HEK293 (cell line): ENCODE measurements at regions not wholly inside any gene's neighbourhood (a gene's known extent, or its start where the extent isn't known, plus 50 kb on each side); places are given as distances from the start of the nearest gene placed in this dataset.

Experiments
- CTCF ChIA-PET: fragments of 350-600 bp; formaldehyde crosslinking; extraction: SDS; loops from one replicate; lab custom pipeline; 2021; ENCODE audit warnings: antibody characterized with exemption; lab: Yijun Ruan, JAX
- POLR2A ChIA-PET: fragments of 300-600 bp; formaldehyde crosslinking; extraction: SDS; loops from one replicate; lab custom pipeline; 2020; ENCODE audit warnings: antibody characterized with exemption, inconsistent platforms; lab: Yijun Ruan, JAX
- H3K27ac ChIP-seq: fragments of 200-500 bp; sonication (Bioruptor generic); 2 replicates; pipeline ENCODE4 v1.5.1; 2014; ENCODE audit warnings: low read depth, low read length, control low read depth, inconsistent platforms; ENCODE audit errors: extremely low read depth
- H3K36me3 ChIP-seq, 2 experiments: fragments of 200-500 bp in 1 of 2; sonication (Bioruptor generic) in 1 of 2; 1 replicate in 1 of 2; 2 replicates in 1 of 2; pipeline ENCODE4 v1.5.1; 2014 to 2017; ENCODE audit warnings: inconsistent platforms in 2 of 2, low read length in 2 of 2; ENCODE audit not compliant: control insufficient read depth in 2 of 2, insufficient read depth in 1 of 2
- H3K4me1 ChIP-seq: fragments of 200-500 bp; sonication (Bioruptor generic); 2 replicates; pipeline ENCODE4 v1.5.1; 2014; ENCODE audit warnings: mild to moderate bottlenecking, low read length, inconsistent platforms; ENCODE audit not compliant: control insufficient read depth, insufficient read depth
- H3K4me3 ChIP-seq: 2 replicates; pipeline ENCODE4 v1.5.1; 2011; ENCODE audit warnings: low read depth, mild to moderate bottlenecking, control low read depth, low read length, moderate library complexity
- H3K9me3 ChIP-seq: fragments of 200-500 bp; sonication (Bioruptor generic); 2 replicates; pipeline ENCODE4 v1.5.1; 2014; ENCODE audit warnings: low read depth, low read length, inconsistent platforms; ENCODE audit not compliant: control insufficient read depth, insufficient read depth
- HOXD13 ChIP-seq: sonication (generic); formaldehyde crosslinking; IDR thresholded peaks from 2 replicates; pipeline ENCODE4 v1.8.0; 2022; ENCODE audit warnings: missing genetic modification reagents, borderline replicate concordance
- KLF9 ChIP-seq: fragments of 450-650 bp; formaldehyde crosslinking; IDR thresholded peaks from 2 replicates; pipeline ENCODE4 v1.5.1; 2016; ENCODE audit warnings: missing biosample characterization, missing genetic modification characterization, low read depth
- ZBTB21 ChIP-seq: fragments of 450-650 bp; formaldehyde crosslinking; IDR thresholded peaks from 2 replicates; pipeline ENCODE4 v1.5.1; 2017; ENCODE audit warnings: missing biosample characterization, missing genetic modification characterization
- ZFP41 ChIP-seq: fragments of 450-650 bp; formaldehyde crosslinking; IDR thresholded peaks from 2 replicates; pipeline ENCODE4 v1.5.1; 2016; ENCODE audit warnings: missing biosample characterization, missing genetic modification characterization, borderline replicate concordance
- ZNF138 ChIP-seq: fragments of 450-650 bp; formaldehyde crosslinking; IDR thresholded peaks from 2 replicates; pipeline ENCODE4 v1.5.1; 2016; ENCODE audit warnings: missing biosample characterization, missing genetic modification characterization, borderline replicate concordance
- ZNF174 ChIP-seq: fragments of 450-650 bp; formaldehyde crosslinking; IDR thresholded peaks from 2 replicates; pipeline ENCODE4 v1.5.0; 2017; ENCODE audit warnings: missing biosample characterization, mild to moderate bottlenecking, missing genetic modification characterization
- ZNF221 ChIP-seq: fragments of 450-650 bp; formaldehyde crosslinking; IDR thresholded peaks from 2 replicates; pipeline ENCODE4 v1.5.1; 2017; ENCODE audit warnings: missing biosample characterization, missing genetic modification characterization, borderline replicate concordance
- ZNF223 ChIP-seq: fragments of 450-650 bp; formaldehyde crosslinking; IDR thresholded peaks from 2 replicates; pipeline ENCODE4 v1.5.1; 2016; ENCODE audit warnings: missing biosample characterization, missing genetic modification characterization
- ZNF239 ChIP-seq: fragments of 450-650 bp; formaldehyde crosslinking; IDR thresholded peaks from 2 replicates; pipeline ENCODE4 v1.5.1; 2016; ENCODE audit warnings: missing biosample characterization, missing genetic modification characterization
- ZNF292 ChIP-seq: fragments of 450-650 bp; formaldehyde crosslinking; IDR thresholded peaks from 2 replicates; pipeline ENCODE4 v1.5.1; 2016; ENCODE audit warnings: low read depth, missing biosample characterization, missing genetic modification characterization, borderline replicate concordance
- ZNF311 ChIP-seq: fragments of 450-650 bp; formaldehyde crosslinking; IDR thresholded peaks from 2 replicates; pipeline ENCODE4 v1.5.1; 2017; ENCODE audit warnings: missing biosample characterization, missing genetic modification characterization, borderline replicate concordance
- ZNF324 ChIP-seq: fragments of 450-650 bp; formaldehyde crosslinking; IDR thresholded peaks from 2 replicates; pipeline ENCODE4 v1.5.1; 2016; ENCODE audit warnings: missing biosample characterization, missing genetic modification characterization
- ZNF521 ChIP-seq: fragments of 450-650 bp; formaldehyde crosslinking; IDR thresholded peaks from 2 replicates; pipeline ENCODE4 v1.5.1; 2017; ENCODE audit warnings: missing biosample characterization, mild to moderate bottlenecking, missing genetic modification characterization
- ZNF544 ChIP-seq: fragments of 450-650 bp; formaldehyde crosslinking; IDR thresholded peaks from 2 replicates; pipeline ENCODE4 v1.5.0; 2017; ENCODE audit warnings: missing biosample characterization, missing genetic modification characterization
- ZNF600 ChIP-seq: fragments of 450-650 bp; formaldehyde crosslinking; IDR thresholded peaks from 2 replicates; pipeline ENCODE4 v1.5.1; 2016; ENCODE audit warnings: missing biosample characterization, missing genetic modification characterization
- ZNF621 ChIP-seq: fragments of 450-650 bp; formaldehyde crosslinking; IDR thresholded peaks from 2 replicates; pipeline ENCODE4 v1.5.1; 2017; ENCODE audit warnings: missing biosample characterization, missing genetic modification characterization
- ZNF626 ChIP-seq: fragments of 450-650 bp; sonication (Bioruptor Pico); formaldehyde crosslinking; IDR thresholded peaks from 2 replicates; pipeline ENCODE4 v1.5.1; 2018; ENCODE audit warnings: missing biosample characterization, missing genetic modification characterization, inconsistent platforms
- ZNF660 ChIP-seq: fragments of 450-650 bp; IDR thresholded peaks from 2 replicates; pipeline ENCODE4 v1.5.1; 2018; ENCODE audit warnings: missing biosample characterization, mild to moderate bottlenecking, missing genetic modification characterization
- ZNF704 ChIP-seq: fragments of 450-650 bp; formaldehyde crosslinking; IDR thresholded peaks from 2 replicates; pipeline ENCODE4 v1.5.1; 2016; ENCODE audit warnings: missing biosample characterization, missing genetic modification characterization
- ZNF777 ChIP-seq: fragments of 450-650 bp; formaldehyde crosslinking; IDR thresholded peaks from 2 replicates; pipeline ENCODE4 v1.5.1; 2017; ENCODE audit warnings: missing biosample characterization, missing genetic modification characterization, borderline replicate concordance
- ZSCAN23 ChIP-seq: fragments of 450-650 bp; formaldehyde crosslinking; IDR thresholded peaks from 2 replicates; pipeline ENCODE4 v1.5.1; 2016; ENCODE audit warnings: missing biosample characterization, missing genetic modification characterization
- TF ChIP-seq, protein P1 (sequence below): fragments of 450-650 bp; formaldehyde crosslinking; IDR thresholded peaks from 2 replicates; pipeline ENCODE4 v1.5.1; 2016; ENCODE audit warnings: missing biosample characterization, missing genetic modification characterization
- TF ChIP-seq, protein P2 (sequence below): fragments of 450-650 bp; IDR thresholded peaks from 2 replicates; pipeline ENCODE4 v1.5.1; 2018; ENCODE audit warnings: missing biosample characterization, mild to moderate bottlenecking, missing genetic modification characterization
- TF ChIP-seq, protein P3 (sequence below): fragments of 450-650 bp; formaldehyde crosslinking; IDR thresholded peaks from 2 replicates; pipeline ENCODE4 v1.5.1; 2017; ENCODE audit warnings: missing biosample characterization, missing genetic modification characterization
- TF ChIP-seq, protein P4 (sequence below): fragments of 450-650 bp; formaldehyde crosslinking; optimal IDR thresholded peaks from 2 replicates; pipeline ENCODE3; 2016; ENCODE audit warnings: missing biosample characterization, mild to moderate bottlenecking, missing genetic modification characterization

- TF ChIP-seq, protein P1, sequence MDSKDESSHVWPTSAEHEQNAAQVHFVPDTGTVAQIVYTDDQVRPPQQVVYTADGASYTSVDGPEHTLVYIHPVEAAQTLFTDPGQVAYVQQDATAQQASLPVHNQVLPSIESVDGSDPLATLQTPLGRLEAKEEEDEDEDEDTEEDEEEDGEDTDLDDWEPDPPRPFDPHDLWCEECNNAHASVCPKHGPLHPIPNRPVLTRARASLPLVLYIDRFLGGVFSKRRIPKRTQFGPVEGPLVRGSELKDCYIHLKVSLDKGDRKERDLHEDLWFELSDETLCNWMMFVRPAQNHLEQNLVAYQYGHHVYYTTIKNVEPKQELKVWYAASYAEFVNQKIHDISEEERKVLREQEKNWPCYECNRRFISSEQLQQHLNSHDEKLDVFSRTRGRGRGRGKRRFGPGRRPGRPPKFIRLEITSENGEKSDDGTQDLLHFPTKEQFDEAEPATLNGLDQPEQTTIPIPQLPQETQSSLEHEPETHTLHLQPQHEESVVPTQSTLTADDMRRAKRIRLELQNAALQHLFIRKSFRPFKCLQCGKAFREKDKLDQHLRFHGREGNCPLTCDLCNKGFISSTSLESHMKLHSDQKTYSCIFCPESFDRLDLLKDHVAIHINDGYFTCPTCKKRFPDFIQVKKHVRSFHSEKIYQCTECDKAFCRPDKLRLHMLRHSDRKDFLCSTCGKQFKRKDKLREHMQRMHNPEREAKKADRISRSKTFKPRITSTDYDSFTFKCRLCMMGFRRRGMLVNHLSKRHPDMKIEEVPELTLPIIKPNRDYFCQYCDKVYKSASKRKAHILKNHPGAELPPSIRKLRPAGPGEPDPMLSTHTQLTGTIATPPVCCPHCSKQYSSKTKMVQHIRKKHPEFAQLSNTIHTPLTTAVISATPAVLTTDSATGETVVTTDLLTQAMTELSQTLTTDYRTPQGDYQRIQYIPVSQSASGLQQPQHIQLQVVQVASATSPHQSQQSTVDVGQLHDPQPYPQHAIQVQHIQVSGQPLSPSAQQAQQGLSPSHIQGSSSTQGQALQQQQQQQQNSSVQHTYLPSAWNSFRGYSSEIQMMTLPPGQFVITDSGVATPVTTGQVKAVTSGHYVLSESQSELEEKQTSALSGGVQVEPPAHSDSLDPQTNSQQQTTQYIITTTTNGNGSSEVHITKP (tag by site-specific recombination), result no peak
- TF ChIP-seq ZSCAN23 (tag by site-specific recombination) (no peak), ZFP41 (tag by site-specific recombination) (no peak)
- TF ChIP-seq, all 188 proteins: peak for 0
Observed at GRCh38 chr3:168187233-168187632, 91.5 kb upstream of the GOLIM4 start (continued).

DNA sequence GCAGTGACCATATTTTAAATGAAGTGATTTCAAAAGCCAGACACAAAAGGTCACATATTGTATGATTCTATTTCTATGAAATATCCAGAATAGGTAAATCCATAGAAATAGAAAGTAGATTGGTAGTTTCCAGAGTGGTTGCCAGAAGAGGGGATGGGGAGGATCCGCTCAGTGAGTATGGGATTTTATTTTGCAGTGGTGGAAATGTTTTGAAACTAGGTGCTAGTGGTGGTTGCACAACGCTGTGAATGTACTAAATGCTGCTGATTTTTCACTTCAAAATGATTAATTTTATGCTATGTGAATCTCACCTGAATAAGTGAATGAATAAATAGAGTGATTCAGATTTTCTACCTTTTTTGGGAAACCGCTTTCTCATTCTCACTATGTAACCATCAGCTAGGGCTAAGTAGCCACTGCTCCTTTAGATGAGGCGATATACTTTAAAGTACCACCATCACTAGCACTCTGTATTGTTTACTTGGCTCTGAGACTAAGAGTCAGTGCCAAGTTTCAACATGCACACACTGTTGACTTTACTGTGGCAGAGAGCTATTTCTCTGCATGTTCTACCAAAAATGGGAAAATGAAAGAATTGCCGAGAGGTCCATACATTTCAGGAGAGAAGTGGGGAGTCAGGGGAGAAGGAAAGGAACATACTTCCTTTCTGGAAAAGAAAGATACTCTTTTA is 90.7 kb upstream of the GOLIM4 start:
- POLR2A ChIA-PET, result no interaction called here
- TF ChIP-seq ZNF324 (tag by site-specific recombination) (no peak), ZNF311 (tag by site-specific recombination) (no peak), ZNF223 (no peak), ZNF704 (tag by site-specific recombination) (no peak), ZNF544 (tag by site-specific recombination) (no peak), ZNF292 (tag by site-specific recombination) (no peak), ZNF777 (no peak)
- TF ChIP-seq, protein P2, sequence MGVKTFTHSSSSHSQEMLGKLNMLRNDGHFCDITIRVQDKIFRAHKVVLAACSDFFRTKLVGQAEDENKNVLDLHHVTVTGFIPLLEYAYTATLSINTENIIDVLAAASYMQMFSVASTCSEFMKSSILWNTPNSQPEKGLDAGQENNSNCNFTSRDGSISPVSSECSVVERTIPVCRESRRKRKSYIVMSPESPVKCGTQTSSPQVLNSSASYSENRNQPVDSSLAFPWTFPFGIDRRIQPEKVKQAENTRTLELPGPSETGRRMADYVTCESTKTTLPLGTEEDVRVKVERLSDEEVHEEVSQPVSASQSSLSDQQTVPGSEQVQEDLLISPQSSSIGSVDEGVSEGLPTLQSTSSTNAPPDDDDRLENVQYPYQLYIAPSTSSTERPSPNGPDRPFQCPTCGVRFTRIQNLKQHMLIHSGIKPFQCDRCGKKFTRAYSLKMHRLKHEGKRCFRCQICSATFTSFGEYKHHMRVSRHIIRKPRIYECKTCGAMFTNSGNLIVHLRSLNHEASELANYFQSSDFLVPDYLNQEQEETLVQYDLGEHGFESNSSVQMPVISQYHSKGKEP (tag by site-specific recombination), result no peak
- TF ChIP-seq, all 188 proteins: peak for 0
- CTCF ChIA-PET, result no interaction called here
- H3K27ac ChIP-seq, result no peak overlapping the region
- no peaks in the 10 kb centered on the region for H3K4me1 ChIP-seq
- no peaks in the 10 kb centered on the region for H3K9me3 ChIP-seq
- no peak overlapping the region for H3K4me3 ChIP-seq
- H3K36me3 ChIP-seq, result no peaks in the 10 kb centered on the region

DNA sequence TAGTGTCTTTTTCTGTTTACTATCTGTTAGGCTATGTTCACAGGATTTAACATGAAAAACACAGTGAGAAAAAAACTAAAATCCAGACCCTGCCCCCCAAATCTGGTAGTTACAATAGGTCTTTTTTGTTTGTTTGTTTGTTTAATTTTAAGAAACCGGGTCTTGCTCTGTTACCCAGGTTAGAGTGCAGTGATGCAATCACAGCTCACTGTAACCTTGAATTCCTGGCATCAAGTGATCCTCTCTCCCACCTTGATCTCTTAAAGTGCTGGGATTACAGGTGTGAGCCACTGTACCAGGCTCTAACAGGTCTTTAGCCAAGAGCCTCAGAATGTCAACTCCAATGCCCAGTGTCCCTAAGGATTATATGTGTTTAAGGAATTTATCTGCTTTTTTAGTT is 88.0 kb upstream of the GOLIM4 start:
- Histone ChIP-seq H3K4me3 (no peak overlapping the region), H3K36me3 (no peaks in the 10 kb centered on the region), H3K4me1 (no peaks in the 10 kb centered on the region), H3K9me3 (no peaks in the 10 kb centered on the region), H3K27ac (no peak overlapping the region)
- CTCF ChIA-PET, result interaction anchor here (1.0 kb wide), 1 partner anchor 28 kb away, joined by 3 read pairs; no protein-coding TSS in a partner anchor
- POLR2A ChIA-PET, result no interaction called here
- no peak for TF ChIP-seq KLF9
- TF ChIP-seq ZBTB21, result no peak
- no peak for TF ChIP-seq ZNF544 (tag by site-specific recombination)
- TF ChIP-seq, protein P3, sequence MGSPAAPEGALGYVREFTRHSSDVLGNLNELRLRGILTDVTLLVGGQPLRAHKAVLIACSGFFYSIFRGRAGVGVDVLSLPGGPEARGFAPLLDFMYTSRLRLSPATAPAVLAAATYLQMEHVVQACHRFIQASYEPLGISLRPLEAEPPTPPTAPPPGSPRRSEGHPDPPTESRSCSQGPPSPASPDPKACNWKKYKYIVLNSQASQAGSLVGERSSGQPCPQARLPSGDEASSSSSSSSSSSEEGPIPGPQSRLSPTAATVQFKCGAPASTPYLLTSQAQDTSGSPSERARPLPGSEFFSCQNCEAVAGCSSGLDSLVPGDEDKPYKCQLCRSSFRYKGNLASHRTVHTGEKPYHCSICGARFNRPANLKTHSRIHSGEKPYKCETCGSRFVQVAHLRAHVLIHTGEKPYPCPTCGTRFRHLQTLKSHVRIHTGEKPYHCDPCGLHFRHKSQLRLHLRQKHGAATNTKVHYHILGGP, result no peak
- no peak for TF ChIP-seq ZNF660
- TF ChIP-seq ZNF600 (tag by site-specific recombination), result no peak
- TF ChIP-seq ZNF521, result no peak
- no peak for TF ChIP-seq ZNF174 (tag by site-specific recombination)
- TF ChIP-seq ZNF239 (tag by site-specific recombination), result no peak
- no peak for TF ChIP-seq ZNF621 (tag by site-specific recombination)
- TF ChIP-seq HOXD13 (CRISPR knock-in tag), result no peak
- no peak for TF ChIP-seq ZNF626 (tag by site-specific recombination)
- TF ChIP-seq, protein P4, sequence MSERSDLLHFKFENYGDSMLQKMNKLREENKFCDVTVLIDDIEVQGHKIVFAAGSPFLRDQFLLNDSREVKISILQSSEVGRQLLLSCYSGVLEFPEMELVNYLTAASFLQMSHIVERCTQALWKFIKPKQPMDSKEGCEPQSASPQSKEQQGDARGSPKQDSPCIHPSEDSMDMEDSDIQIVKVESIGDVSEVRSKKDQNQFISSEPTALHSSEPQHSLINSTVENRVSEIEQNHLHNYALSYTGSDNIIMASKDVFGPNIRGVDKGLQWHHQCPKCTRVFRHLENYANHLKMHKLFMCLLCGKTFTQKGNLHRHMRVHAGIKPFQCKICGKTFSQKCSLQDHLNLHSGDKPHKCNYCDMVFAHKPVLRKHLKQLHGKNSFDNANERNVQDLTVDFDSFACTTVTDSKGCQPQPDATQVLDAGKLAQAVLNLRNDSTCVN (tag by site-specific recombination), result no peak
- no peak for TF ChIP-seq ZNF221
- no peak for TF ChIP-seq ZNF138 (tag by site-specific recombination)
